Panc1 (cell line): ENCODE measurements at regions not wholly inside any gene's neighbourhood (a gene's known extent, or its start where the extent isn't known, plus 50 kb on each side); places are given as distances from the start of the nearest gene placed in this dataset.
"Not testable (repeated sequence)": the region's sequence is repeated elsewhere in the genome, so short reads cannot be mapped to it uniquely, and the experiment has no call there.

Experiments used
- ATAC-seq: fragments of 200-7000 bp; cut with Tn5 transposase; 2 replicates; pipeline ENCODE4 v1.9.1; 2020; ENCODE audit warnings: mild to moderate bottlenecking, moderate library complexity
- BruUV-seq: library from RNA; stranded (reverse); fragments of 400-500 nt; replicated peaks from 2 replicates; lab custom pipeline; 2021; lab: Mats Ljungman, UMichigan
- CTCF ChIA-PET: fragments of 300-600 bp; sonication (Branson Sonifier 250); formaldehyde crosslinking; loops from one replicate; lab custom pipeline; 2022; ENCODE audit warnings: antibody characterized with exemption; lab: Charles Lee
- POLR2A ChIA-PET: fragments of 300-600 bp; sonication (Branson Sonifier 250); formaldehyde crosslinking; loops from one replicate; lab custom pipeline; 2022; ENCODE audit warnings: antibody characterized with exemption; lab: Charles Lee
- DNase-seq: peaks from one replicate; pipeline ENCODE4 v3.0.0-alpha.2; 2010; ENCODE audit warnings: low read depth, low spot score
- H3K27ac ChIP-seq: 2 replicates; pipeline ENCODE4 v1.5.1; 2011; ENCODE audit warnings: mild to moderate bottlenecking, low read length, inconsistent platforms
- H3K27me3 ChIP-seq: fragments of 200-500 bp; sonication (Bioruptor generic); 2 replicates; pipeline ENCODE4 v1.6.0; 2014; ENCODE audit warnings: low read length, inconsistent platforms; ENCODE audit not compliant: control insufficient read depth, insufficient read depth
- H3K36me3 ChIP-seq: fragments of 200-500 bp; sonication (Bioruptor generic); 2 replicates; pipeline ENCODE4 v1.5.1; 2014; ENCODE audit warnings: inconsistent platforms, mild to moderate bottlenecking, low read length, moderate library complexity; ENCODE audit not compliant: control insufficient read depth, insufficient read depth
- H3K4me1 ChIP-seq: 2 replicates; pipeline ENCODE4 v1.5.1; 2011; ENCODE audit warnings: inconsistent platforms, mild to moderate bottlenecking, low read length, moderate library complexity; ENCODE audit not compliant: control insufficient read depth, insufficient read depth
- H3K4me3 ChIP-seq, 2 experiments: 2 replicates each; pipeline ENCODE4 v1.5.1; 2011 to 2012; ENCODE audit warnings: low read depth in 2 of 2, low read length in 2 of 2, mild to moderate bottlenecking in 2 of 2, inconsistent platforms in 1 of 2, moderate library complexity in 1 of 2
- H3K9me3 ChIP-seq: fragments of 200-500 bp; sonication (Bioruptor generic); 2 replicates; pipeline ENCODE4 v1.5.1; 2014; ENCODE audit warnings: low read depth, mild to moderate bottlenecking, inconsistent platforms, low read length, moderate library complexity; ENCODE audit not compliant: control insufficient read depth, insufficient read depth
- POLR2AphosphoS5 ChIP-seq: IDR thresholded peaks from 2 replicates; pipeline ENCODE4 v1.6.1; 2012; ENCODE audit warnings: mild to moderate bottlenecking, low read depth, low read length, moderate library complexity
- SIN3A ChIP-seq: IDR thresholded peaks from 2 replicates; pipeline ENCODE4 v1.6.1; 2012; ENCODE audit warnings: low read depth, mild to moderate bottlenecking, low read length, moderate library complexity, borderline replicate concordance; ENCODE audit not compliant: insufficient read depth
- TCF7L2 ChIP-seq: IDR thresholded peaks from 2 replicates; pipeline ENCODE4 v1.6.1; 2011; ENCODE audit warnings: mild to moderate bottlenecking, low read depth, low read length, inconsistent platforms
- in situ Hi-C: cut with HindIII; loops from 2 replicates; pipeline ENCODE4 v1.10.0; 2016; ENCODE audit warnings: low sequenced_read_pairs, low pct_unique_long_range_greater_than_20kb
- intact Hi-C: fragments of 100-400 bp; cut with micrococcal nuclease; formaldehyde crosslinking; loops from one replicate; pipeline ENCODE4 v1.10.0; 2022; ENCODE audit not compliant: unreplicated experiment
- TF ChIP-seq, protein P1 (sequence below): fragments of 450-650 bp; IDR thresholded peaks from 2 replicates; pipeline ENCODE4 v1.5.1; 2017; ENCODE audit warnings: mild to moderate bottlenecking
- TF ChIP-seq, protein P2 (sequence below), 2 experiments: IDR thresholded peaks; 2 replicates each; pipeline ENCODE4 v1.6.1; 2011 to 2012; ENCODE audit warnings: low read depth in 2 of 2, control low read depth in 1 of 2, low read length in 1 of 2, mild to moderate bottlenecking in 1 of 2, moderate library complexity in 1 of 2; ENCODE audit not compliant: insufficient read depth in 1 of 2

DNA sequence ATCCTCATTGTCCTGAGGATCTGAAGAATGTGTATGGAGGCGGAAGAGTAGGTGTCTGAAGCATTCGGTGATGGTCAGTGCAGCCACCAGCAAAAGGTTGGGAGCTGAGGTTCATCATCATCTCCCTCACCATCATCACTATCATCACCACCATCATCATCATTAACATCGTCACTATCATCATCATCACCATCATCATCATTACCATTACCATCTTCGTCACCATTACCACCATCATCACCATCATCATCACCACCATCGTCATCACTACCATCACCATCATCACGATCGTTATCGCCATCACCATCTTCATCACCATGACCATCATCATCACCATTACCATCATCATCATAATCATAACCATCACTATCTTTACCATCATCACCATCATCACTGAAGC, 90.8 kb upstream of the TMEM132D start:
- H3K4me3 ChIP-seq, result no peak overlapping the region
- no peak for ATAC-seq
- H3K9me3 ChIP-seq, result no peaks in the 10 kb centered on the region
- ChIA-PET POLR2A (no interaction called here), CTCF (no interaction called here)
- intact Hi-C loops, result no loop called here
- no TSS peak for BruUV-seq
- H3K27me3 ChIP-seq, result no peaks in the 10 kb centered on the region
- no peak overlapping the region for H3K27ac ChIP-seq
- TF ChIP-seq, protein P1, sequence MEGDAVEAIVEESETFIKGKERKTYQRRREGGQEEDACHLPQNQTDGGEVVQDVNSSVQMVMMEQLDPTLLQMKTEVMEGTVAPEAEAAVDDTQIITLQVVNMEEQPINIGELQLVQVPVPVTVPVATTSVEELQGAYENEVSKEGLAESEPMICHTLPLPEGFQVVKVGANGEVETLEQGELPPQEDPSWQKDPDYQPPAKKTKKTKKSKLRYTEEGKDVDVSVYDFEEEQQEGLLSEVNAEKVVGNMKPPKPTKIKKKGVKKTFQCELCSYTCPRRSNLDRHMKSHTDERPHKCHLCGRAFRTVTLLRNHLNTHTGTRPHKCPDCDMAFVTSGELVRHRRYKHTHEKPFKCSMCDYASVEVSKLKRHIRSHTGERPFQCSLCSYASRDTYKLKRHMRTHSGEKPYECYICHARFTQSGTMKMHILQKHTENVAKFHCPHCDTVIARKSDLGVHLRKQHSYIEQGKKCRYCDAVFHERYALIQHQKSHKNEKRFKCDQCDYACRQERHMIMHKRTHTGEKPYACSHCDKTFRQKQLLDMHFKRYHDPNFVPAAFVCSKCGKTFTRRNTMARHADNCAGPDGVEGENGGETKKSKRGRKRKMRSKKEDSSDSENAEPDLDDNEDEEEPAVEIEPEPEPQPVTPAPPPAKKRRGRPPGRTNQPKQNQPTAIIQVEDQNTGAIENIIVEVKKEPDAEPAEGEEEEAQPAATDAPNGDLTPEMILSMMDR, result no peak
- TF ChIP-seq, protein P2, sequence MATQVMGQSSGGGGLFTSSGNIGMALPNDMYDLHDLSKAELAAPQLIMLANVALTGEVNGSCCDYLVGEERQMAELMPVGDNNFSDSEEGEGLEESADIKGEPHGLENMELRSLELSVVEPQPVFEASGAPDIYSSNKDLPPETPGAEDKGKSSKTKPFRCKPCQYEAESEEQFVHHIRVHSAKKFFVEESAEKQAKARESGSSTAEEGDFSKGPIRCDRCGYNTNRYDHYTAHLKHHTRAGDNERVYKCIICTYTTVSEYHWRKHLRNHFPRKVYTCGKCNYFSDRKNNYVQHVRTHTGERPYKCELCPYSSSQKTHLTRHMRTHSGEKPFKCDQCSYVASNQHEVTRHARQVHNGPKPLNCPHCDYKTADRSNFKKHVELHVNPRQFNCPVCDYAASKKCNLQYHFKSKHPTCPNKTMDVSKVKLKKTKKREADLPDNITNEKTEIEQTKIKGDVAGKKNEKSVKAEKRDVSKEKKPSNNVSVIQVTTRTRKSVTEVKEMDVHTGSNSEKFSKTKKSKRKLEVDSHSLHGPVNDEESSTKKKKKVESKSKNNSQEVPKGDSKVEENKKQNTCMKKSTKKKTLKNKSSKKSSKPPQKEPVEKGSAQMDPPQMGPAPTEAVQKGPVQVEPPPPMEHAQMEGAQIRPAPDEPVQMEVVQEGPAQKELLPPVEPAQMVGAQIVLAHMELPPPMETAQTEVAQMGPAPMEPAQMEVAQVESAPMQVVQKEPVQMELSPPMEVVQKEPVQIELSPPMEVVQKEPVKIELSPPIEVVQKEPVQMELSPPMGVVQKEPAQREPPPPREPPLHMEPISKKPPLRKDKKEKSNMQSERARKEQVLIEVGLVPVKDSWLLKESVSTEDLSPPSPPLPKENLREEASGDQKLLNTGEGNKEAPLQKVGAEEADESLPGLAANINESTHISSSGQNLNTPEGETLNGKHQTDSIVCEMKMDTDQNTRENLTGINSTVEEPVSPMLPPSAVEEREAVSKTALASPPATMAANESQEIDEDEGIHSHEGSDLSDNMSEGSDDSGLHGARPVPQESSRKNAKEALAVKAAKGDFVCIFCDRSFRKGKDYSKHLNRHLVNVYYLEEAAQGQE (IDR thresholded peaks at IDR 0.05; ENCODE audit: insufficient read depth in 1 of 2, low read depth in 2 of 2, low read length in 1 of 2), result no peak
- TF ChIP-seq SIN3A (no peak), TCF7L2 (no peak), POLR2AphosphoS5 (no peak)
- no peaks in the 10 kb centered on the region for H3K4me1 ChIP-seq
- in situ Hi-C loops, result no loop called here
- H3K36me3 ChIP-seq, result no peaks in the 10 kb centered on the region
- DNase-seq, result no peak

DNA sequence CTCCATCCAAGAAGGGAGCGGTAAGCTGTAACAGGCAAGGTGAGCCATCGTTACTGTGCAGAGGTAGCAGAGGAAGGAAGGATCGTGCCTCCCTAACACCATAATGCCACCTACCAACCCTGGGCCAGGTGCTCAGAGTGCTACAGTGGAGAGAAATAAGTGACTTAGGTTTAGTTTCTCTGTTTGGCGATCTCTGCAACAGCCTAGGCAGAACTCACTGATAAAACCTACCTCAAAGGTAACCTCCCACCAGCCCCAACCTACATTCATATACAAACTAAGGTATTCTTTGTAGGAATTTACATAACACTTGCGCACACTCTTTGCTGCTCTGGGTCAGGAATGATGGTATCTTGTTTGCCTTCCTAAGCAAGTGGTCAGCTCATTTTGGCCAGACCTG, 93.4 kb upstream of the TMEM132D start:
- Histone ChIP-seq H3K27me3 (no peaks in the 10 kb centered on the region), H3K4me3 (no peak overlapping the region), H3K9me3 (no peaks in the 10 kb centered on the region), H3K4me1 (no peaks in the 10 kb centered on the region), H3K27ac (no peak overlapping the region), H3K36me3 (no peaks in the 10 kb centered on the region)
- no peak for TF ChIP-seq POLR2AphosphoS5
- no peak for TF ChIP-seq TCF7L2
- TF ChIP-seq, protein P2 (IDR thresholded peaks at IDR 0.05; ENCODE audit: insufficient read depth in 1 of 2, low read depth in 2 of 2, low read length in 1 of 2), result no peak
- TF ChIP-seq SIN3A, result no peak
- TF ChIP-seq, protein P1, result no peak
- ChIA-PET POLR2A (no interaction called here), CTCF (no interaction called here)
- DNase-seq (no peak), ATAC-seq (no peak)
- no TSS peak for BruUV-seq
- in situ Hi-C loops (no loop called here), intact Hi-C loops (no loop called here)

DNA sequence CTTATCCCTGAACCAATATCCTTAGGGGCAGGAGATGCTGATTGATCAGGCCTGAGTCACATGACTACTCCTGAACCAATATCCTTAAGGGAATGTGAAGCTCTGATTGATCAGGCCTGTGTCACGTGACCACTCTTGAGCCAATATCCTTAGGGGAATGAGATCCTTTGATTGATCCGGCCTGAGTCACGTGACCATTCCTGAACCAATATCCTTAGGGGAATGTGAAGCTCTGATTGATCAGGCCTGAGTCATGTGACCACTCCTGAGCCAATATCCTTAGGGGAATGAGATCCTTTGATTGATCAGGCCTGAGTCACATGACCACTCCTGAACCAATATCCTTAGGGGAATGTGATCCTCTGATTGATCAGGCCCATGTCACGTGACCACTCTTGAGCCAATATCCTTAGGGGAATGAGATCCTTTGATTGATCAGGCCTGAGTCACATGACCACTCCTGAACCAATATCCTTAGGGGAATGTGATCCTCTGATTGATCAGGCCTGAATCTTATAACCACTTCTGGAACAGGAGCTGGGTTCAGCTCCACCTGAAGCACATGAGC, 100.6 kb upstream of the TMEM132D start:
- DNase-seq, in situ Hi-C loops, POLR2A ChIA-PET, H3K4me1 ChIP-seq, H3K9me3 ChIP-seq, H3K27me3 ChIP-seq, CTCF ChIA-PET, H3K36me3 ChIP-seq, H3K27ac ChIP-seq, H3K4me3 ChIP-seq, ATAC-seq, intact Hi-C loops, BruUV-seq: not testable (repeated sequence)
